ENCODE measurements at regions not wholly inside any gene's neighbourhood (a gene's known extent, or its start where the extent isn't known, plus 50 kb on each side); places are given as distances from the start of the nearest gene placed in this dataset.
"Not testable (repeated sequence)": the region's sequence is repeated elsewhere in the genome, so short reads cannot be mapped to it uniquely, and the experiment has no call there.

- no peak for DNase-seq
Observed at GRCh38 chr10:31124852-31125251, 93.2 kb upstream of the ZNF438 start.

- DNase-seq, result no peak
Observed at GRCh38 chr10:31125789-31126188, 94.1 kb upstream of the ZNF438 start.

GRCh38 chr10:31126593-31126992 is 94.9 kb upstream of the ZNF438 start:
- DNase-seq, result no peak

GRCh38 chr10:31128536-31128935 is 96.9 kb upstream of the ZNF438 start:
- no peak for DNase-seq

- no peak for DNase-seq
Observed at GRCh38 chr10:31129271-31129670, 97.6 kb upstream of the ZNF438 start.

GRCh38 chr10:31129880-31130405 is 98.3 kb upstream of the ZNF438 start:
- no peak for DNase-seq

- no peak for DNase-seq
Observed at GRCh38 chr10:31130406-31130805, 98.7 kb upstream of the ZNF438 start.

- no peak for DNase-seq
Observed at GRCh38 chr10:31131251-31131650, 99.6 kb upstream of the ZNF438 start.

GRCh38 chr10:31132681-31133244 is 101.1 kb upstream of the ZNF438 start:
- no peak for DNase-seq

- no peak for DNase-seq
Observed at GRCh38 chr10:31133251-31133791, 101.7 kb upstream of the ZNF438 start.

GRCh38 chr10:31133792-31134310 is 102.2 kb upstream of the ZNF438 start:
- peak; percentile 35 for DNase-seq

GRCh38 chr10:31134311-31134952 is 102.8 kb upstream of the ZNF438 start:
- no peak for DNase-seq

GRCh38 chr10:31135171-31135570 is 103.5 kb upstream of the ZNF438 start:
- DNase-seq, result no peak

- not testable (repeated sequence) for DNase-seq
Observed at GRCh38 chr10:31135791-31136190, 104.1 kb upstream of the ZNF438 start.

GRCh38 chr10:31136386-31136785 is 104.7 kb upstream of the ZNF438 start:
- DNase-seq, result no peak

GRCh38 chr10:31136930-31137885 is 105.5 kb upstream of the ZNF438 start:
- no peak for DNase-seq

GRCh38 chr10:31138026-31138553 is 106.4 kb upstream of the ZNF438 start:
- no peak for DNase-seq

GRCh38 chr10:31139497-31139896 is 107.8 kb upstream of the ZNF438 start:
- DNase-seq, result no peak

GRCh38 chr10:31140716-31141115 is 109.1 kb upstream of the ZNF438 start:
- DNase-seq, result no peak

- DNase-seq, result no peak
Observed at GRCh38 chr10:31142026-31142425, 110.4 kb upstream of the ZNF438 start.

- DNase-seq, result no peak
Observed at GRCh38 chr10:31143331-31143935, 111.8 kb upstream of the ZNF438 start.

GRCh38 chr10:31145986-31146385 is 114.3 kb upstream of the ZNF438 start:
- no peak for DNase-seq
